Spleen (tissue), 7 donors: ENCODE measurements at regions not wholly inside any gene's neighbourhood (a gene's known extent, or its start where the extent isn't known, plus 50 kb on each side); places are given as distances from the start of the nearest gene placed in this dataset.

Experiments used
- CTCF ChIP-seq, 11 experiments: fragments of 200-600 bp in 7 of 11; fragments of 450-650 bp in 4 of 11; sonication (generic) in 4 of 11; IDR thresholded peaks in 8 of 11; conservative IDR thresholded peaks in 3 of 11; 1 replicate in 7 of 11; 2 replicates in 4 of 11; pipeline versions ENCODE4 v1.4.0 to v1.8.0; 2016 to 2021; ENCODE audit warnings: antibody characterized with exemption in 11 of 11, inconsistent platforms in 4 of 11, mild to moderate bottlenecking in 1 of 11
- POLR2A ChIP-seq, 3 donors: fragments of 450-650 bp; IDR thresholded peaks; one replicate each; pipeline ENCODE4 v1.5.1; 2017; ENCODE audit warnings: antibody characterized with exemption in 3 of 3, mild to moderate bottlenecking in 1 of 3
- donor health status: DM: no; HTN: no; CAD: no; lungs with moderate emphysema.
- donor health status: DM: no; HTN: no; CAD: no.
- donor health status: DM: no; HTN: no; CAD: no.

GRCh38 chr2:217309056-217309455 is 449.2 kb upstream of the TNP1 start:
- TF ChIP-seq CTCF (IDR thresholded peaks at IDR 0.05 in 8 of 11, conservative IDR thresholded peaks at IDR 0.05 in 3 of 11) (no peak), POLR2A (IDR thresholded peaks at IDR 0.05) (no peak)
